ENCODE measurements at regions not wholly inside any gene's neighbourhood (a gene's known extent, or its start where the extent isn't known, plus 50 kb on each side); places are given as distances from the start of the nearest gene placed in this dataset.

GRCh38 chr5:103414604-103415003 lies 148.0 kb downstream of the NUDT12 start:
- no peaks in the 10 kb centered on the region for H3K4me1 ChIP-seq (ENCODE audit: insufficient read depth, low read length)
- Mint-ChIP-seq H3K4me1 (ENCODE audit: low read depth, unreplicated experiment) (peaks cover 2% of the 10 kb centered on the region), H3K27me3 (ENCODE audit: low read depth, unreplicated experiment) (no peaks in the 10 kb centered on the region), H3K36me3 (ENCODE audit: low read depth, unreplicated experiment) (no peaks in the 10 kb centered on the region), H3K4me3 (ENCODE audit: unreplicated experiment) (no peak overlapping the region), H3K27ac (ENCODE audit: unreplicated experiment) (no peak overlapping the region), H3K9me3 (ENCODE audit: unreplicated experiment) (peaks cover 5% of the 10 kb centered on the region)
- H3K27me3 ChIP-seq (ENCODE audit: insufficient read depth, low read length) = no peaks in the 10 kb centered on the region
- TF ChIP-seq, protein P1, sequence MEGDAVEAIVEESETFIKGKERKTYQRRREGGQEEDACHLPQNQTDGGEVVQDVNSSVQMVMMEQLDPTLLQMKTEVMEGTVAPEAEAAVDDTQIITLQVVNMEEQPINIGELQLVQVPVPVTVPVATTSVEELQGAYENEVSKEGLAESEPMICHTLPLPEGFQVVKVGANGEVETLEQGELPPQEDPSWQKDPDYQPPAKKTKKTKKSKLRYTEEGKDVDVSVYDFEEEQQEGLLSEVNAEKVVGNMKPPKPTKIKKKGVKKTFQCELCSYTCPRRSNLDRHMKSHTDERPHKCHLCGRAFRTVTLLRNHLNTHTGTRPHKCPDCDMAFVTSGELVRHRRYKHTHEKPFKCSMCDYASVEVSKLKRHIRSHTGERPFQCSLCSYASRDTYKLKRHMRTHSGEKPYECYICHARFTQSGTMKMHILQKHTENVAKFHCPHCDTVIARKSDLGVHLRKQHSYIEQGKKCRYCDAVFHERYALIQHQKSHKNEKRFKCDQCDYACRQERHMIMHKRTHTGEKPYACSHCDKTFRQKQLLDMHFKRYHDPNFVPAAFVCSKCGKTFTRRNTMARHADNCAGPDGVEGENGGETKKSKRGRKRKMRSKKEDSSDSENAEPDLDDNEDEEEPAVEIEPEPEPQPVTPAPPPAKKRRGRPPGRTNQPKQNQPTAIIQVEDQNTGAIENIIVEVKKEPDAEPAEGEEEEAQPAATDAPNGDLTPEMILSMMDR (IDR thresholded peaks at IDR 0.05; ENCODE audit: insufficient read depth, low read depth, low read length) = no peak
- no peak for TF ChIP-seq EZH2 (IDR thresholded peaks at IDR 0.05; ENCODE audit: insufficient read depth, low read length)
- H3K4me3 ChIP-seq (ENCODE audit: insufficient read depth, low read depth, low read length) = no peak overlapping the region
- no peak overlapping the region for H2AFZ ChIP-seq (ENCODE audit: low read depth, low read length)
- H3K36me3 ChIP-seq (ENCODE audit: insufficient read depth, low read length) = no peaks in the 10 kb centered on the region
- no peaks in the 10 kb centered on the region for H3K9me3 ChIP-seq (ENCODE audit: insufficient read depth, low read depth, low read length)
- H3K79me2 ChIP-seq (ENCODE audit: insufficient read depth, low read length) = no peaks in the 10 kb centered on the region
- FAIRE-seq (no peak), DNase-seq (ENCODE audit: low read depth) (no peak)
- H3K27ac ChIP-seq (ENCODE audit: low read depth, low read length) = no peak overlapping the region
- H3K9ac ChIP-seq (ENCODE audit: low read length) = no peak overlapping the region
- no peak overlapping the region for H3K4me2 ChIP-seq (ENCODE audit: low read length)
- no peaks in the 10 kb centered on the region for H4K20me1 ChIP-seq (ENCODE audit: insufficient read depth, low read length)

DNA sequence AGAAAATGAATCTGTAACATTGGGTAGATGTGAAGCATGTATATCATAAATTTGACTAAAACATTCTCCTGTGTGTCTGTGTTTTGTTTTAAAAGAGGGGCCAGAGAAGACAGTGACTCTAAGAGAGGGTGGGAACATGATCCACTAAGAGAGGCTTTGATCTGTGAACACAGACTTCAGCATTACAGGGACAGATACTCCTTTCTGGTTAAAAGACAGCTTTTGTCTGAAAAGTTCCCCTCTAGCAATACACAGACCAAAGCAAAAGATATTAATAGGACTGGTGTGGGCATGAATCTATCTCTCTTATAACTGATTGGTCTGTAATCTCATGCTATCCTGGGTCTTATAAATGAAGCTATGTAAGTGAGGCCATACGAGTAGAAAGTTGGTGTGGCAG lies 150.9 kb downstream of the NUDT12 start:
- H3K4me2 ChIP-seq (ENCODE audit: low read length) = no peak overlapping the region
- no peak for DNase-seq (ENCODE audit: low read depth)
- no peaks in the 10 kb centered on the region for H4K20me1 ChIP-seq (ENCODE audit: insufficient read depth, low read length)
- no peaks in the 10 kb centered on the region for H3K79me2 ChIP-seq (ENCODE audit: insufficient read depth, low read length)
- Mint-ChIP-seq H3K27me3 (ENCODE audit: low read depth, unreplicated experiment) (no peaks in the 10 kb centered on the region), H3K36me3 (ENCODE audit: low read depth, unreplicated experiment) (no peaks in the 10 kb centered on the region), H3K4me3 (ENCODE audit: unreplicated experiment) (no peak overlapping the region), H3K4me1 (ENCODE audit: low read depth, unreplicated experiment) (peaks cover 12% of the 10 kb centered on the region), H3K9me3 (ENCODE audit: unreplicated experiment) (peaks cover 5% of the 10 kb centered on the region), H3K27ac (ENCODE audit: unreplicated experiment) (no peak overlapping the region)
- TF ChIP-seq, protein P1 (IDR thresholded peaks at IDR 0.05; ENCODE audit: insufficient read depth, low read depth, low read length) = no peak
- no peak for TF ChIP-seq EZH2 (IDR thresholded peaks at IDR 0.05; ENCODE audit: insufficient read depth, low read length)
- no peaks in the 10 kb centered on the region for H3K9me3 ChIP-seq (ENCODE audit: insufficient read depth, low read depth, low read length)
- no peak overlapping the region for H3K9ac ChIP-seq (ENCODE audit: low read length)
- no peaks in the 10 kb centered on the region for H3K4me1 ChIP-seq (ENCODE audit: insufficient read depth, low read length)
- H3K36me3 ChIP-seq (ENCODE audit: insufficient read depth, low read length) = no peaks in the 10 kb centered on the region
- no peaks in the 10 kb centered on the region for H3K27me3 ChIP-seq (ENCODE audit: insufficient read depth, low read length)
- FAIRE-seq = no peak
- H3K4me3 ChIP-seq (ENCODE audit: insufficient read depth, low read depth, low read length) = no peak overlapping the region
- H2AFZ ChIP-seq (ENCODE audit: low read depth, low read length) = no peak overlapping the region
- no peak overlapping the region for H3K27ac ChIP-seq (ENCODE audit: low read depth, low read length)

GRCh38 chr5:103410172-103410571 lies 151.6 kb downstream of the MACIR start:
- no peak for DNase-seq (ENCODE audit: low read depth)
- H3K4me1 Mint-ChIP-seq (ENCODE audit: low read depth, unreplicated experiment) = peaks cover 12% of the 10 kb centered on the region
- no peaks in the 10 kb centered on the region for H4K20me1 ChIP-seq (ENCODE audit: insufficient read depth, low read length)
- H3K79me2 ChIP-seq (ENCODE audit: insufficient read depth, low read length) = no peaks in the 10 kb centered on the region
- H3K27ac Mint-ChIP-seq (ENCODE audit: unreplicated experiment) = no peak overlapping the region
- no peaks in the 10 kb centered on the region for H3K27me3 ChIP-seq (ENCODE audit: insufficient read depth, low read length)
- no peak overlapping the region for H3K4me3 ChIP-seq (ENCODE audit: insufficient read depth, low read depth, low read length)
- TF ChIP-seq, protein P1 (IDR thresholded peaks at IDR 0.05; ENCODE audit: insufficient read depth, low read depth, low read length) = no peak
- no peak for TF ChIP-seq EZH2 (IDR thresholded peaks at IDR 0.05; ENCODE audit: insufficient read depth, low read length)
- H3K9ac ChIP-seq (ENCODE audit: low read length) = no peak overlapping the region
- no peak overlapping the region for H2AFZ ChIP-seq (ENCODE audit: low read depth, low read length)
- no peaks in the 10 kb centered on the region for H3K9me3 Mint-ChIP-seq (ENCODE audit: unreplicated experiment)
- H3K27me3 Mint-ChIP-seq (ENCODE audit: low read depth, unreplicated experiment) = no peaks in the 10 kb centered on the region
- no peaks in the 10 kb centered on the region for H3K4me1 ChIP-seq (ENCODE audit: insufficient read depth, low read length)
- FAIRE-seq = no peak
- H3K4me2 ChIP-seq (ENCODE audit: low read length) = no peak overlapping the region
- H3K36me3 ChIP-seq (ENCODE audit: insufficient read depth, low read length) = no peaks in the 10 kb centered on the region
- H3K27ac ChIP-seq (ENCODE audit: low read depth, low read length) = no peak overlapping the region
- H3K36me3 Mint-ChIP-seq (ENCODE audit: low read depth, unreplicated experiment) = no peaks in the 10 kb centered on the region
- H3K4me3 Mint-ChIP-seq (ENCODE audit: unreplicated experiment) = no peak overlapping the region
- no peaks in the 10 kb centered on the region for H3K9me3 ChIP-seq (ENCODE audit: insufficient read depth, low read depth, low read length)

All from astrocyte (in vitro differentiated cells and primary cell).